GM12878 (cell line): ENCODE measurements at regions not wholly inside any gene's neighbourhood (a gene's known extent, or its start where the extent isn't known, plus 50 kb on each side); places are given as distances from the start of the nearest gene placed in this dataset.

Experiments
- ATAC-seq: fragments of 200-7000 bp; cut with Tn5 transposase; 3 replicates; pipeline ENCODE4 v1.9.1; 2020; ENCODE audit warnings: mild to moderate bottlenecking, moderate library complexity
- BruUV-seq: library from RNA; stranded (reverse); fragments of 400-500 nt; replicated peaks from 2 replicates; lab custom pipeline; 2021; lab: Mats Ljungman, UMichigan
- CTCF ChIA-PET: fragments of 300-600 bp; sonication (Branson Sonifier 250); formaldehyde crosslinking; extraction: SDS; loops from one replicate; lab custom pipeline; 2021; ENCODE audit warnings: inconsistent platforms; lab: Yijun Ruan, JAX
- POLR2A ChIA-PET: fragments of 350-600 bp; formaldehyde crosslinking; extraction: SDS; loops from one replicate; lab custom pipeline; 2021; ENCODE audit warnings: inconsistent platforms; lab: Charles Lee
- RAD21 ChIA-PET: fragments of 300-600 bp; sonication (Branson Sonifier 250); formaldehyde crosslinking; loops from one replicate; lab custom pipeline; 2023; ENCODE audit warnings: antibody characterized with exemption; ENCODE audit not compliant: unreplicated experiment; lab: Charles Lee
- SMC1A ChIA-PET: fragments of 300-600 bp; sonication (Branson Sonifier 250); formaldehyde crosslinking; loops from one replicate; lab custom pipeline; 2023; ENCODE audit not compliant: unreplicated experiment, uncharacterized antibody; lab: Charles Lee
- DNase-seq: peaks from one replicate; pipeline ENCODE4 v3.0.0-alpha.2; 2011; ENCODE audit warnings: low read depth, low spot score
- FAIRE-seq: peaks from 3 replicates; lab custom pipeline; 2011; peaks lifted over from hg19 to GRCh38; lab: Jason Lieb, UNC
- H2AFZ ChIP-seq: 2 replicates; pipeline ENCODE4 v1.6.0; 2011; ENCODE audit warnings: low read depth, low read length, control low read depth; ENCODE audit not compliant: control insufficient read depth
- H3K27ac ChIP-seq: 2 replicates; pipeline ENCODE4 v1.5.1; 2011; ENCODE audit warnings: control low read depth; ENCODE audit not compliant: control insufficient read depth, insufficient read depth
- H3K27me3 ChIP-seq, 2 experiments: replicated peaks in 1 of 2; 2 replicates each; pipeline versions ENCODE4 v1.6.0 to v1.6.1; 2011; ENCODE audit warnings: low read length in 1 of 2; ENCODE audit not compliant: control insufficient read depth in 2 of 2, insufficient read depth in 2 of 2
- H3K36me3 ChIP-seq, 2 experiments: 2 replicates each; pipeline ENCODE4 v1.5.1; 2011; ENCODE audit warnings: low read length in 1 of 2; ENCODE audit not compliant: control insufficient read depth in 2 of 2, insufficient read depth in 2 of 2
- H3K4me1 ChIP-seq: 2 replicates; pipeline ENCODE4 v1.6.1; 2011; ENCODE audit warnings: mild to moderate bottlenecking, low read length, moderate library complexity, mixed read lengths; ENCODE audit not compliant: control insufficient read depth, insufficient read depth
- H3K4me2 ChIP-seq: 2 replicates; pipeline ENCODE4 v1.6.0; 2011; ENCODE audit warnings: control low read depth; ENCODE audit not compliant: control insufficient read depth, insufficient read depth
- H3K4me3 ChIP-seq: fragments of 200-600 bp; sonication (generic); 2 replicates; pipeline ENCODE4 v1.5.1; 2016
- H3K79me2 ChIP-seq: 2 replicates; pipeline ENCODE4 v1.6.0; 2011; ENCODE audit warnings: low read length; ENCODE audit not compliant: control insufficient read depth, insufficient read depth
- H3K9ac ChIP-seq: 2 replicates; pipeline ENCODE4 v1.8.0; 2011; ENCODE audit warnings: low read length, control low read depth, mixed read lengths; ENCODE audit not compliant: control insufficient read depth, insufficient read depth
- H3K9me3 ChIP-seq: replicated peaks from 3 replicates; pipeline ENCODE4 v1.5.1; 2011; ENCODE audit warnings: mild to moderate bottlenecking, low read length; ENCODE audit not compliant: control insufficient read depth, insufficient read depth
- H4K20me1 ChIP-seq: 2 replicates; pipeline ENCODE4 v1.6.0; 2011; ENCODE audit not compliant: control insufficient read depth, insufficient read depth
- CHD4 ChIP-seq: fragments of 200-600 bp; sonication (generic); IDR thresholded peaks from 2 replicates; pipeline ENCODE4 v1.6.1; 2016; ENCODE audit warnings: mild to moderate bottlenecking
- FOXM1 ChIP-seq: IDR thresholded peaks from 2 replicates; pipeline ENCODE4 v1.6.1; 2012; ENCODE audit warnings: low read depth, mild to moderate bottlenecking, inconsistent platforms, low read length, moderate library complexity
- SIN3A ChIP-seq: IDR thresholded peaks from 2 replicates; pipeline ENCODE4 v1.6.1; 2012; ENCODE audit warnings: low read depth, low read length, improper control_type of control experiment
- WGBS: methylation state at CpG from one replicate; pipeline ENCODE4 v1.1.6; 2016; ENCODE audit warnings: low lambda C conversion rate; ENCODE audit not compliant: insufficient replicate concordance, insufficient coverage; ENCODE audit errors: missing lambda C conversion rate; 5-methylcytosine and 5-hydroxymethylcytosine counted together
- in situ Hi-C: fragments of 300-500 bp; cut with MboI; formaldehyde crosslinking; loops from 9 replicates; pipeline ENCODE4 v1.14.3; 2018; ENCODE audit warnings: mixed read lengths
- intact Hi-C: fragments of 100-400 bp; cut with micrococcal nuclease; formaldehyde crosslinking; loops from one replicate; pipeline ENCODE4 v1.14.2; 2022; ENCODE audit not compliant: unreplicated experiment
- TF ChIP-seq, protein P1 (sequence below): IDR thresholded peaks from 2 replicates; pipeline ENCODE4 v1.6.1; 2011; ENCODE audit warnings: borderline replicate concordance, low read depth, mild to moderate bottlenecking, moderate library complexity, low read length; ENCODE audit not compliant: insufficient read depth, poor library complexity, severe bottlenecking

DNA sequence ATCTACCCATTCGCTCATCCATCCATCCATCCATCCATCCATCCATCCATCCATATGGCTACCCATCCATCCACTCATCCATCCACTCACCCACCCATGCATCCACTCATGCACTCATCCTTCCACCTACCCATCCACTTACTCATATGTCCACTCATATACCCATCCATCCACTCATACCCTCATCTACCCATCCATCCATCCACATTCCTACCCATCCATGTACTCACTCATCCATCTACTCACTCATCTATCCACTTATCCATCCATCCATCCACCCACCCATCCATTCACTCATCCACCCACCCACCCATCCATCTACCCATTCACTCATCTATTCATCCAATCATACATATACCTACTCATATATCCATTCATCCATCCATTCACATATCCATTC is 112.0 kb downstream of the RBFOX3 start (continued):
- TF ChIP-seq, protein P1, sequence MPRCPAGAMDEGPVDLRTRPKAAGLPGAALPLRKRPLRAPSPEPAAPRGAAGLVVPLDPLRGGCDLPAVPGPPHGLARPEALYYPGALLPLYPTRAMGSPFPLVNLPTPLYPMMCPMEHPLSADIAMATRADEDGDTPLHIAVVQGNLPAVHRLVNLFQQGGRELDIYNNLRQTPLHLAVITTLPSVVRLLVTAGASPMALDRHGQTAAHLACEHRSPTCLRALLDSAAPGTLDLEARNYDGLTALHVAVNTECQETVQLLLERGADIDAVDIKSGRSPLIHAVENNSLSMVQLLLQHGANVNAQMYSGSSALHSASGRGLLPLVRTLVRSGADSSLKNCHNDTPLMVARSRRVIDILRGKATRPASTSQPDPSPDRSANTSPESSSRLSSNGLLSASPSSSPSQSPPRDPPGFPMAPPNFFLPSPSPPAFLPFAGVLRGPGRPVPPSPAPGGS: no peak
- TF ChIP-seq FOXM1 (no peak), CHD4 (no peak)

DNA sequence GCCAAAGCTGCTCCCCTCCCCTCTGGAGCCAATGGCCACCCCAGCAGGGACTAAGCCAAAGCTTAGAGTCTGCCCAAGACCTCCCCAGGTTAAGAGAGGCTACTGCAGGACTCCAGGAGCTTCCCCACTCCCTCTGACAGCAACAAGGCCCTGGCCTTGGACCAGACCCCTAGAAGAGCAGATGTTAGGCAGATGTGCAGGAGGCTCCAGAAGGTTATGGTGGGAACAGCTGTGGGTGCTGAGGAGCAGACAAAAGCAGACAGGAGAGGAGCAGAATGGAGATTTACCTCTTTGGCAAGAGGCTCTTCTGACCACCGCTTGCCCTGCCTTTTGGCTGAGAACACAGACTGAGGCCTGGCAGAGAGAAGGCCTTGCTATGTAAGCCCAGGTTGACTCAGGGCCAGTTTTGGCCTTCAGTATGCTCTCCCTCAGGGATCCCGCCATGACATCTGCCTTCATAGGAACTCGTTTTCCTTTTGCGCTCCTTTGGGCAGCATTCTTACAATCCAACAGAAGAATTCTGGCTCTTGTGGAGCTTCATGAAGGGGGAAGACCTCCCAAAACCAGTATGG is 113.0 kb downstream of the RBFOX3 start:
- Histone ChIP-seq H3K4me3 (no peak overlapping the region), H3K9me3 (no peaks in the 10 kb centered on the region; the same call in 2 of the 3 replicates), H3K27ac (no peak overlapping the region), H3K79me2 (no peaks in the 10 kb centered on the region), H3K27me3 (peaks cover 0 to 3% of the 10 kb centered on the region in 2 experiments; a peak in 2 of 4 replicates), H3K9ac (no peak overlapping the region), H3K36me3 (no peaks in the 10 kb centered on the region), H3K4me1 (no peaks in the 10 kb centered on the region), H3K4me2 (no peak overlapping the region), H4K20me1 (no peaks in the 10 kb centered on the region), H2AFZ (no peak overlapping the region)
- ChIA-PET CTCF (no interaction called here), RAD21 (no interaction called here), POLR2A (no interaction called here), SMC1A (no interaction called here)
- in situ Hi-C loops (no loop called here), intact Hi-C loops (no loop called here)
- DNase-seq: no peak
- 36% methylated on average over 4 of the region's 4 CpGs for WGBS
- no TSS peak for BruUV-seq
- no peak for FAIRE-seq
- TF ChIP-seq SIN3A: no peak
- ATAC-seq: no peak
